ENCODE measurements at regions not wholly inside any gene's neighbourhood (a gene's known extent, or its start where the extent isn't known, plus 50 kb on each side); places are given as distances from the start of the nearest gene placed in this dataset.

- TF ChIP-seq CTCF (IDR thresholded peaks at IDR 0.05) (no peak), POLR2A (IDR thresholded peaks at IDR 0.05) (no peak)
Observed at GRCh38 chr6:126867641-126868040, 250.8 kb upstream of the RSPO3 start.
